Right forelimb (tissue), 1 donor: ENCODE measurements at regions not wholly inside any gene's neighbourhood (a gene's known extent, or its start where the extent isn't known, plus 50 kb on each side); places are given as distances from the start of the nearest gene placed in this dataset.

ENCODE experiments used
- DNase-seq: peaks from one replicate; pipeline ENCODE4 v3.0.0-alpha.2; 2018

DNA sequence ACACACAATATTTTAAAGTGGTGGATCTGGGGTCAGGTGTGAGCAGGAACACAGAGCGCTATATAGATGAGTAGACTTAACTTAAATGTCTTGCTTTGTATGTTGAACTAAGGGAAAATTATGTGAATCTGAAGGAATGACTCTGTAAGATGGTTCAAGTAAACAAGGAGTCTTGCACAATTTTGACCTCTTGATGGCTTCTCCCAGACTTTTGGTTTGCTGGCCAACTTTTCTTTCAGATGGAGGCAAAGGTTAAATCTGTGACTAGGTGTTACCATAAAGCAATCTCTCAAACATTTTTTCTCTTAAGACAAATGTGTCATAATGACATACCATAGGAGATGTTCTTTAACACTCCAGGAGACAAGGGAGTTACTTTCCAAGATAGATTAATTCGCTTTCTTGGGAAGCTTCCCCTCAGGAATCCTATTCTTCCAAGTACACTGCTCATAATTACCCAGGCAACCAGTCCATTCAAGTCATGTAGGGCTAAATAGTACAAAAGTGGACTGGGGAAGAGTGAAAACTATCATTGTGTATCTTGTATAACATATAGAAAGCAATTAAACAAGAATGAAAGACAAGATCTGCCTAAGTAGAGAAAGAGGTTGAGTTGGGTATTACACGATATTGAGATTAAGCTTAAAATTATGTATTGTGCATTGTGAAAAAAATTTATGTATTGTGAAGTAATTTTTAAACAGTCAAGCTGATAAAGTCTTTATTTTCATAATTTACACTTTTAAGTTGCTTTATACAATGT is 60.3 kb upstream of the SLC27A6 start:
- DNase-seq, result no peak

DNA sequence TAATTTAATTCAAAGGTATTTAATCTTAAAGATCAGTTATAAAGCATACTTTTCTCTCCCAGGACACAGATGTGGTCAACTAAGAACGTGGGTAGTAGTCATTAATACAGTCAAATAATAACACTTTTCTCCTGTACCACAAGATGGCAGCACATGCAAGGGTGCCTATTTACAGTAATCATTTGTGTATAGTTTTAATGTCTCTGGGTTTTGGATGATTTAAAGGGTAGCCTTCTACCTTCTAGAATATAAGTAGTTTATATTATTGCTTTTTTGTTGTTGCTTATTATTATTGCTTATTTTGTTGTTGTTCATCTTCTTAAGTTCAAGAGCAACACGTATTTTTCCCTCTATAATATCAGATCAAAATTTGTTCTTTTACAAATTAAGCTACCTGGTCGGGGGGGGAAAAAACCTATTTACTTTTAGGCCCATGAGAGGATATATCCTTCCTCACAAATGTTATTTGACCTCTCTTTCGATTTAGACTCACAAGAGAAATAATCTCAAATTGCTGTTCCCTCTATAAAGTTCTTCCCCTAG is 59.6 kb upstream of the SLC27A6 start:
- DNase-seq, result peak; percentile 51

DNA sequence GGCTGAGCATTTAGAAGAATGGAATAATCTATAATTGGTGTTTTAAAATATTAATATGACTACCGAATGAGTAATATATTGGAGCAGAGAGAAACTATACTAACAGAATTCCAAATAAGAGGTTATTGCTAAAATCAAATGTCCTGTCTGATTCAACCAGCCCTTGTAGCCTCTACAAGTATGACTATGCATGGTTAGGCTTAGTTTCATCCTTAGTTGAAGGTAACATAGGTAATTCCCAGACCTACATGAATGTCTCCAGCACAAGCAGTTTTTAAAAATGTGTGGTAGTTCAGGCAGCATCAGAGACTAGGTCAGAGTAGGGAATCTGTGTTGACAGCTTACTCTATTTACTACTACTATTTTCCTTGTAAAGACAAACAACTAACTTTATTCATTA is 51.7 kb upstream of the SLC27A6 start:
- no peak for DNase-seq
